H1 (cell line): ENCODE measurements at regions not wholly inside any gene's neighbourhood (a gene's known extent, or its start where the extent isn't known, plus 50 kb on each side); places are given as distances from the start of the nearest gene placed in this dataset.

ENCODE experiments used
- CTCF ChIA-PET: fragments of 300-600 bp; sonication (Branson Sonifier 250); formaldehyde crosslinking; loops from one replicate; lab custom pipeline; 2021; ENCODE audit not compliant: partially characterized antibody; lab: Charles Lee
- POLR2A ChIA-PET: fragments of 300-600 bp; sonication (Branson Sonifier 250); formaldehyde crosslinking; loops from one replicate; lab custom pipeline; 2021; ENCODE audit warnings: inconsistent platforms; ENCODE audit not compliant: partially characterized antibody; lab: Charles Lee
- DNase-seq, 2 experiments: peaks; one replicate each; pipeline versions ENCODE4 v3.0.0 to v3.0.0-alpha.2; 2010 to 2022; ENCODE audit warnings: low spot score in 2 of 2, low read depth in 1 of 2, mixed read lengths in 1 of 2
- FAIRE-seq: peaks from 2 replicates; lab custom pipeline; 2011; peaks lifted over from hg19 to GRCh38; lab: Jason Lieb, UNC
- H2AFZ ChIP-seq: 2 replicates; pipeline ENCODE4 v1.8.1; 2012; ENCODE audit warnings: low read length, inconsistent platforms
- H2AK5ac ChIP-seq: 2 replicates; pipeline ENCODE4 v1.6.1; 2013; ENCODE audit warnings: low read depth, low read length
- H2BK120ac ChIP-seq: replicated peaks from 2 replicates; pipeline ENCODE3; 2013; ENCODE audit warnings: low read depth, low read length, inconsistent platforms
- H2BK12ac ChIP-seq: 2 replicates; pipeline ENCODE4 v1.6.1; 2013; ENCODE audit warnings: low read depth, low read length
- H2BK15ac ChIP-seq: 2 replicates; pipeline ENCODE4 v1.6.1; 2013; ENCODE audit warnings: low read length
- H2BK20ac ChIP-seq: 2 replicates; pipeline ENCODE4 v1.6.1; 2013; ENCODE audit warnings: low read length
- H2BK5ac ChIP-seq: 2 replicates; pipeline ENCODE4 v1.6.1; 2013; ENCODE audit warnings: low read depth, low read length
- H3K14ac ChIP-seq: 2 replicates; pipeline ENCODE4 v1.6.1; 2013; ENCODE audit warnings: inconsistent platforms; ENCODE audit not compliant: insufficient read length
- H3K18ac ChIP-seq: 2 replicates; pipeline ENCODE4 v1.6.1; 2013; ENCODE audit warnings: low read length; ENCODE audit errors: extremely low read depth
- H3K23ac ChIP-seq: 2 replicates; pipeline ENCODE4 v1.6.1; 2013; ENCODE audit warnings: inconsistent platforms; ENCODE audit not compliant: insufficient read length
- H3K23me2 ChIP-seq: 2 replicates; pipeline ENCODE4 v1.6.1; 2013; ENCODE audit warnings: low read depth, low read length
- H3K27ac ChIP-seq: 2 replicates; pipeline ENCODE4 v1.6.1; 2011; ENCODE audit warnings: low read depth, low read length, inconsistent platforms
- H3K27me3 ChIP-seq, 4 experiments: replicated peaks in 1 of 4; 1 replicate in 1 of 4; 2 replicates in 3 of 4; pipeline versions ENCODE4 v1.6.1 to v1.8.1; 2011 to 2013; ENCODE audit warnings: low read length in 3 of 4, mild to moderate bottlenecking in 3 of 4, inconsistent platforms in 2 of 4, mixed read lengths in 2 of 4, moderate library complexity in 1 of 4; ENCODE audit not compliant: control insufficient read depth in 3 of 4, insufficient read depth in 3 of 4; ENCODE audit errors: extremely low read depth in 1 of 4
- H3K36me3 ChIP-seq, 4 experiments: 2 replicates each; pipeline versions ENCODE4 v1.6.1 to v1.8.1; 2011 to 2013; ENCODE audit warnings: mild to moderate bottlenecking in 4 of 4, low read length in 3 of 4, moderate library complexity in 2 of 4, control low read depth in 1 of 4, inconsistent platforms in 1 of 4; ENCODE audit not compliant: insufficient read depth in 4 of 4, control insufficient read depth in 2 of 4
- H3K4ac ChIP-seq: replicated peaks from 2 replicates; pipeline ENCODE3; 2013; ENCODE audit warnings: low read length, low read depth, mixed read lengths, inconsistent platforms; ENCODE audit not compliant: insufficient read length
- H3K4me1 ChIP-seq, 4 experiments: replicated peaks in 1 of 4; 1 replicate in 1 of 4; 2 replicates in 3 of 4; pipeline versions ENCODE4 v1.6.1 to v1.8.1; 2011 to 2013; ENCODE audit warnings: low read length in 3 of 4, inconsistent platforms in 2 of 4, mixed read lengths in 1 of 4; ENCODE audit not compliant: insufficient read depth in 4 of 4, control insufficient read depth in 3 of 4
- H3K4me2 ChIP-seq, 2 experiments: 2 replicates each; pipeline versions ENCODE4 v1.6.1 to v1.8.1; 2011 to 2013; ENCODE audit warnings: low read depth in 2 of 2, low read length in 2 of 2, control low read depth in 1 of 2, inconsistent platforms in 1 of 2, mild to moderate bottlenecking in 1 of 2; ENCODE audit not compliant: insufficient read depth in 1 of 2
- H3K4me3 ChIP-seq, 4 experiments: fragments of 200-600, 300-600 bp in 1 of 4; sonication (generic), shearing (Covaris generic), sonication (Bioruptor Twin) in 1 of 4; 2 replicates each; pipeline versions ENCODE4 v1.5.1 to v1.8.1; 2011 to 2016; ENCODE audit warnings: low read length in 4 of 4, low read depth in 3 of 4, control low read depth in 2 of 4, inconsistent platforms in 2 of 4, mild to moderate bottlenecking in 2 of 4, mixed read lengths in 1 of 4, moderate library complexity in 1 of 4; ENCODE audit not compliant: insufficient read depth in 2 of 4; ENCODE audit errors: extremely low read depth in 1 of 4
- H3K56ac ChIP-seq: replicated peaks from 2 replicates; pipeline ENCODE3; 2013; ENCODE audit warnings: low read depth, mild to moderate bottlenecking, mixed read lengths, low read length, inconsistent platforms; ENCODE audit not compliant: insufficient read length
- H3K79me1 ChIP-seq: 2 replicates; pipeline ENCODE4 v1.6.1; 2013; ENCODE audit warnings: low read depth, low read length, control low read depth
- H3K79me2 ChIP-seq, 2 experiments: 2 replicates each; pipeline versions ENCODE4 v1.6.1 to v1.8.1; 2012 to 2013; ENCODE audit warnings: low read length in 2 of 2, mild to moderate bottlenecking in 2 of 2, inconsistent platforms in 1 of 2; ENCODE audit not compliant: insufficient read depth in 2 of 2, control insufficient read depth in 1 of 2
- H3K9ac ChIP-seq, 4 experiments: replicated peaks in 1 of 4; 1 replicate in 1 of 4; 2 replicates in 3 of 4; pipeline versions ENCODE4 v1.6.1 to v1.8.1; 2011 to 2013; ENCODE audit warnings: low read depth in 3 of 4, low read length in 3 of 4, control low read depth in 2 of 4, mild to moderate bottlenecking in 2 of 4, moderate library complexity in 2 of 4, inconsistent platforms in 1 of 4; ENCODE audit errors: extremely low read depth in 1 of 4
- H3K9me3 ChIP-seq, 2 experiments: 2 replicates each; pipeline versions ENCODE4 v1.6.1 to v1.8.1; 2012 to 2013; ENCODE audit warnings: mild to moderate bottlenecking in 2 of 2, moderate library complexity in 2 of 2, control low read depth in 1 of 2, inconsistent platforms in 1 of 2, low read depth in 1 of 2, low read length in 1 of 2, mixed read lengths in 1 of 2; ENCODE audit not compliant: insufficient read depth in 2 of 2
- H4K20me1 ChIP-seq, 2 experiments: replicated peaks in 1 of 2; 2 replicates each; pipeline versions ENCODE3 to v1.8.1; 2011 to 2013; ENCODE audit warnings: inconsistent platforms in 2 of 2, low read length in 2 of 2, mild to moderate bottlenecking in 1 of 2; ENCODE audit not compliant: insufficient read depth in 2 of 2, control insufficient read depth in 1 of 2
- H4K5ac ChIP-seq: 2 replicates; pipeline ENCODE4 v1.6.1; 2013; ENCODE audit warnings: low read length, low read depth, mixed read lengths, inconsistent platforms; ENCODE audit not compliant: insufficient read length
- H4K8ac ChIP-seq: 2 replicates; pipeline ENCODE4 v1.8.0; 2013; ENCODE audit warnings: mild to moderate bottlenecking, moderate library complexity, low read length, inconsistent platforms; ENCODE audit not compliant: insufficient read depth; ENCODE audit errors: extremely low read depth
- H4K91ac ChIP-seq: replicated peaks from 2 replicates; pipeline ENCODE3; 2013; ENCODE audit warnings: low read length, mixed read lengths, inconsistent platforms; ENCODE audit not compliant: insufficient read length
- CBX8 ChIP-seq: fragments of 300-800, 300-1000 bp; sonication (generic); IDR thresholded peaks from 2 replicates; pipeline ENCODE4 v1.7.1; 2016; ENCODE audit warnings: low read depth, low read length, borderline replicate concordance
- NANOG ChIP-seq: IDR thresholded peaks from 2 replicates; pipeline ENCODE4 v1.6.1; 2011; ENCODE audit warnings: low read length, low read depth, mild to moderate bottlenecking, inconsistent platforms; ENCODE audit not compliant: insufficient read depth, poor library complexity, severe bottlenecking
- PHF8 ChIP-seq: fragments of 200-600 bp; sonication (generic); conservative IDR thresholded peaks from 2 replicates; pipeline ENCODE4 v1.7.1; 2012; ENCODE audit warnings: low read depth, mild to moderate bottlenecking, inconsistent platforms, low read length, moderate library complexity
- POLR2A ChIP-seq, 2 experiments: IDR thresholded peaks; 1 replicate in 1 of 2; 2 replicates in 1 of 2; pipeline ENCODE4 v1.6.1; 2011; ENCODE audit warnings: low read depth in 2 of 2, low read length in 2 of 2, mild to moderate bottlenecking in 2 of 2; ENCODE audit errors: control extremely low read depth in 1 of 2
- RAD21 ChIP-seq, 2 experiments: IDR thresholded peaks in 1 of 2; conservative IDR thresholded peaks in 1 of 2; 2 replicates each; pipeline ENCODE4 v1.6.1; 2011; ENCODE audit warnings: low read depth in 2 of 2, low read length in 2 of 2, improper control_type of control experiment in 1 of 2, inconsistent platforms in 1 of 2, mild to moderate bottlenecking in 1 of 2, moderate library complexity in 1 of 2
- TAF7 ChIP-seq: optimal IDR thresholded peaks from 2 replicates; pipeline ENCODE3; 2011; ENCODE audit warnings: low read depth, mild to moderate bottlenecking, inconsistent platforms, low read length, moderate library complexity, borderline replicate concordance
- WGBS, 2 experiments: shearing (Covaris generic) in 1 of 2; methylation state at CpG; one replicate each; pipeline versions ENCODE4 v1.1.6 to v1.1.7; 2013 to 2015; ENCODE audit warnings: low lambda C conversion rate in 2 of 2, mixed read lengths in 2 of 2, inconsistent platforms in 1 of 2, low coverage in 1 of 2, missing lambda C conversion rate in 1 of 2; ENCODE audit not compliant: insufficient replicate concordance in 2 of 2, insufficient coverage in 1 of 2, insufficient read length in 1 of 2; ENCODE audit errors: extremely low coverage in 1 of 2, missing lambda C conversion rate in 1 of 2; 5-methylcytosine and 5-hydroxymethylcytosine counted together

DNA sequence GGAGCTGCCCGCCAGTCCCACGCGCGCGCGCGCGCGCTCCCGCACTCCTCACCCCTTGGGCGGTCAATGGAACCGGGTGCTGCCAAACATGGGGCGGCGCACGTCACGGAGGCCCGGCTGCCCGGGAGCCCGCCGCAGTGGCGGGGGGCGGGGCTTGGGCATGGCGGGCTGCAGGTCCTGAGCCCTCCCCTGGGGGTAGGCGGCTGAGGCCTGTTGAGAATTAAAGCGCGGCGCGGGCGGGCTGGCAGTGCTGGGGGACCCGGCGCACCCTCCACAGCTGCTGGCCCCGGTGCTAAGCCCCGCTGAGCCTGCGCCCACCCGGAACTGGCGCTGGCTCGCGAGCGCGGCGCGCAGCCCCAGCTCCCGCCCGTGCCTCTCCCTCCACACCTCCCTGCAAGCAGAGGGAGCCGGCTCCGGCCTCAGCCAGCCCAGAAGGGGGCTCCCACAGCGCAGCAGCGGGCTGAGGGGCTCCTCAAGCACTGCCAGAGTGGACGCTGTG lies 634.2 kb downstream of the ANKRD7 start:
- no peak overlapping the region for H2BK5ac ChIP-seq
- no peak overlapping the region for H2BK120ac ChIP-seq
- WGBS, 2 experiments: 90% methylated on average over 13 of the region's 49 CpGs; no CpG with 5 or more reads in 1 of the 2 experiments
- no peak for FAIRE-seq
- CTCF ChIA-PET: interaction anchor here (0.9 to 2.1 kb wide), 2 partner anchors 12 to 319 kb away, joined by 4 to 8 read pairs; no protein-coding TSS in a partner anchor
- no peak overlapping the region for H2AK5ac ChIP-seq
- peaks cover 0 to 3% (median 0%) of the 10 kb centered on the region in 4 experiments; a peak in 2 of 7 replicates for H3K4me1 ChIP-seq
- no peaks in the 10 kb centered on the region for H3K27me3 ChIP-seq
- peaks cover 0 to 2% (median 0%) of the 10 kb centered on the region in 4 experiments; a peak in 1 of 8 replicates for H3K36me3 ChIP-seq
- H3K14ac ChIP-seq: no peak overlapping the region
- H3K18ac ChIP-seq: no peak overlapping the region
- TF ChIP-seq PHF8 (no peak), CBX8 (no peak), POLR2A (IDR thresholded peaks at IDR 0.05; ENCODE audit: control extremely low read depth in 1 of 2, low read depth in 2 of 2, low read length in 2 of 2) (no peak), RAD21 (IDR thresholded peaks at IDR 0.05 in 1 of 2, conservative IDR thresholded peaks at IDR 0.05 in 1 of 2; ENCODE audit: low read depth in 2 of 2, low read length in 2 of 2) (peak in 1 of 2 experiments; percentile 13; a peak in 1 of 4 replicates), TAF7 (no peak), NANOG (no peak)
- TF ChIP-seq, all 59 proteins: peak for 1
- Histone ChIP-seq H3K23me2 (no peaks in the 10 kb centered on the region), H3K79me1 (no peaks in the 10 kb centered on the region), H4K20me1 (no peaks in the 10 kb centered on the region), H3K23ac (no peak overlapping the region), H2BK20ac (no peak overlapping the region), H2AFZ (no peak overlapping the region), H4K91ac (no peak overlapping the region), H4K5ac (no peak overlapping the region), H4K8ac (peak overlapping the region; percentile 51; the same call in 1 of the 2 replicates), H3K79me2 (no peaks in the 10 kb centered on the region), H3K4me3 (peak overlapping the region in 1 of 4 experiments; percentile 40; a peak in 1 of 8 replicates), H3K27ac (no peak overlapping the region), H3K9ac (peak overlapping the region in 1 of 4 experiments; percentile 50; a peak in 1 of 7 replicates), H3K9me3 (peaks cover 0 to 7% of the 10 kb centered on the region in 2 experiments; a peak in 1 of 4 replicates), H3K4me2 (peak overlapping the region in 1 of 2 experiments; percentile 60; a peak in 1 of 4 replicates), H2BK12ac (no peak overlapping the region), H3K56ac (no peak overlapping the region), H3K4ac (no peak overlapping the region), H2BK15ac (no peak overlapping the region)
- DNase-seq: no peak
- POLR2A ChIA-PET: interaction anchor here (0.6 kb wide), 1 partner anchor 871 kb away, joined by 3 read pairs; no protein-coding TSS in a partner anchor
